ENCODE measurements at regions not wholly inside any gene's neighbourhood (a gene's known extent, or its start where the extent isn't known, plus 50 kb on each side); places are given as distances from the start of the nearest gene placed in this dataset.

- Mint-ChIP-seq H3K4me3 (ENCODE audit: unreplicated experiment) (no peak overlapping the region), H3K4me1 (ENCODE audit: low read depth, unreplicated experiment) (peaks cover 2% of the 10 kb centered on the region), H3K9me3 (ENCODE audit: unreplicated experiment) (no peaks in the 10 kb centered on the region), H3K27ac (ENCODE audit: unreplicated experiment) (no peak overlapping the region), H3K27me3 (ENCODE audit: low read depth, unreplicated experiment) (peaks cover 29% of the 10 kb centered on the region), H3K36me3 (ENCODE audit: low read depth, unreplicated experiment) (no peaks in the 10 kb centered on the region)
- Histone ChIP-seq H3K4me2 (ENCODE audit: low read length) (no peak overlapping the region), H3K27me3 (ENCODE audit: insufficient read depth, low read length) (no peaks in the 10 kb centered on the region), H3K9ac (ENCODE audit: low read length) (no peak overlapping the region), H3K79me2 (ENCODE audit: insufficient read depth, low read length) (no peaks in the 10 kb centered on the region), H3K4me1 (ENCODE audit: insufficient read depth, low read length) (no peaks in the 10 kb centered on the region), H3K9me3 (ENCODE audit: insufficient read depth, low read depth, low read length) (no peaks in the 10 kb centered on the region), H3K36me3 (ENCODE audit: insufficient read depth, low read length) (no peaks in the 10 kb centered on the region), H3K4me3 (ENCODE audit: insufficient read depth, low read depth, low read length) (no peak overlapping the region), H3K27ac (ENCODE audit: low read depth, low read length) (no peak overlapping the region), H2AFZ (ENCODE audit: low read depth, low read length) (no peak overlapping the region), H4K20me1 (ENCODE audit: insufficient read depth, low read length) (no peaks in the 10 kb centered on the region)
- no peak for FAIRE-seq
- DNase-seq (ENCODE audit: low read depth): no peak
- TF ChIP-seq EZH2 (IDR thresholded peaks at IDR 0.05; ENCODE audit: insufficient read depth, low read length) (no peak), CTCF (IDR thresholded peaks at IDR 0.05; ENCODE audit: insufficient read depth, low read depth, low read length) (no peak)
Observed at GRCh38 chr2:446303-446874, 158.5 kb upstream of the ALKAL2 start.

- Histone ChIP-seq H3K4me2 (ENCODE audit: low read length) (no peak overlapping the region), H3K4me3 (ENCODE audit: insufficient read depth, low read depth, low read length) (no peak overlapping the region), H3K27ac (ENCODE audit: low read depth, low read length) (no peak overlapping the region), H3K36me3 (ENCODE audit: insufficient read depth, low read length) (no peaks in the 10 kb centered on the region), H3K79me2 (ENCODE audit: insufficient read depth, low read length) (no peaks in the 10 kb centered on the region), H3K4me1 (ENCODE audit: insufficient read depth, low read length) (no peaks in the 10 kb centered on the region), H3K9ac (ENCODE audit: low read length) (no peak overlapping the region), H2AFZ (ENCODE audit: low read depth, low read length) (no peak overlapping the region), H3K27me3 (ENCODE audit: insufficient read depth, low read length) (no peaks in the 10 kb centered on the region), H3K9me3 (ENCODE audit: insufficient read depth, low read depth, low read length) (no peaks in the 10 kb centered on the region), H4K20me1 (ENCODE audit: insufficient read depth, low read length) (no peaks in the 10 kb centered on the region)
- FAIRE-seq (no peak), DNase-seq (ENCODE audit: low read depth) (no peak)
- no peak overlapping the region for H3K4me3 Mint-ChIP-seq (ENCODE audit: unreplicated experiment)
- H3K36me3 Mint-ChIP-seq (ENCODE audit: low read depth, unreplicated experiment): no peaks in the 10 kb centered on the region
- no peaks in the 10 kb centered on the region for H3K9me3 Mint-ChIP-seq (ENCODE audit: unreplicated experiment)
- no peak overlapping the region for H3K27ac Mint-ChIP-seq (ENCODE audit: unreplicated experiment)
- TF ChIP-seq CTCF (IDR thresholded peaks at IDR 0.05; ENCODE audit: insufficient read depth, low read depth, low read length): no peak
- no peak for TF ChIP-seq EZH2 (IDR thresholded peaks at IDR 0.05; ENCODE audit: insufficient read depth, low read length)
- H3K27me3 Mint-ChIP-seq (ENCODE audit: low read depth, unreplicated experiment): peaks cover 30% of the 10 kb centered on the region
- H3K4me1 Mint-ChIP-seq (ENCODE audit: low read depth, unreplicated experiment): peaks cover 2% of the 10 kb centered on the region
Observed at GRCh38 chr2:445896-446295, 158.0 kb upstream of the ALKAL2 start.

All from astrocyte (in vitro differentiated cells and primary cell).